ENCODE measurements at regions not wholly inside any gene's neighbourhood (a gene's known extent, or its start where the extent isn't known, plus 50 kb on each side); places are given as distances from the start of the nearest gene placed in this dataset.

- Histone ChIP-seq H3K27me3 (peaks cover 4% of the 10 kb centered on the region), H3K9me3 (no peaks in the 10 kb centered on the region), H3K4me1 (ENCODE audit: control insufficient read depth in 1 of 2, insufficient read depth in 1 of 2, low read depth in 1 of 2, low read length in 1 of 2) (no peaks in the 10 kb centered on the region), H3K36me3 (no peaks in the 10 kb centered on the region), H3K27ac (no peak overlapping the region), H3K4me3 (ENCODE audit: low read depth in 1 of 2, low read length in 1 of 2) (no peak overlapping the region)
- TF ChIP-seq CTCF (IDR thresholded peaks at IDR 0.05) = no peak
These were observed 469.2 kb upstream of the TNP1 start for GRCh38 chr2:217329023-217329431.

- no peaks in the 10 kb centered on the region for H3K9me3 ChIP-seq
- H3K27me3 ChIP-seq = peaks cover 4% of the 10 kb centered on the region
- no peak overlapping the region for H3K27ac ChIP-seq
- no peak for TF ChIP-seq CTCF (IDR thresholded peaks at IDR 0.05)
- H3K4me3 ChIP-seq (ENCODE audit: low read depth in 1 of 2, low read length in 1 of 2) = no peak overlapping the region
- H3K4me1 ChIP-seq (ENCODE audit: control insufficient read depth in 1 of 2, insufficient read depth in 1 of 2, low read depth in 1 of 2, low read length in 1 of 2) = no peaks in the 10 kb centered on the region
- no peaks in the 10 kb centered on the region for H3K36me3 ChIP-seq
These were observed 468.7 kb upstream of the TNP1 start for GRCh38 chr2:217328622-217328978.

GRCh38 chr2:217327953-217328621 is 468.2 kb upstream of the TNP1 start:
- Histone ChIP-seq H3K36me3 (no peaks in the 10 kb centered on the region), H3K4me1 (ENCODE audit: control insufficient read depth in 1 of 2, insufficient read depth in 1 of 2, low read depth in 1 of 2, low read length in 1 of 2) (no peaks in the 10 kb centered on the region)

GRCh38 chr2:217326238-217327022 is 466.6 kb upstream of the TNP1 start:
- no peak overlapping the region for H3K4me3 ChIP-seq (ENCODE audit: low read depth in 1 of 2, low read length in 1 of 2)
- H3K4me1 ChIP-seq (ENCODE audit: control insufficient read depth in 1 of 2, insufficient read depth in 1 of 2, low read depth in 1 of 2, low read length in 1 of 2) = no peaks in the 10 kb centered on the region
- no peaks in the 10 kb centered on the region for H3K36me3 ChIP-seq
- peaks cover 4% of the 10 kb centered on the region for H3K27me3 ChIP-seq
- no peaks in the 10 kb centered on the region for H3K9me3 ChIP-seq
- no peak overlapping the region for H3K27ac ChIP-seq
- no peak for TF ChIP-seq CTCF (IDR thresholded peaks at IDR 0.05)

More at GRCh38 chr2:217327953-217328621, 468.2 kb upstream of the TNP1 start:
- Histone ChIP-seq H3K27me3 (peaks cover 4% of the 10 kb centered on the region), H3K4me3 (ENCODE audit: low read depth in 1 of 2, low read length in 1 of 2) (no peak overlapping the region), H3K9me3 (no peaks in the 10 kb centered on the region), H3K27ac (no peak overlapping the region)
- no peak for TF ChIP-seq CTCF (IDR thresholded peaks at IDR 0.05)

GRCh38 chr2:217325816-217326215 is 466.0 kb upstream of the TNP1 start:
- H3K36me3 ChIP-seq = no peaks in the 10 kb centered on the region
- no peak overlapping the region for H3K27ac ChIP-seq
- H3K4me3 ChIP-seq (ENCODE audit: low read depth in 1 of 2, low read length in 1 of 2) = no peak overlapping the region
- no peaks in the 10 kb centered on the region for H3K4me1 ChIP-seq (ENCODE audit: control insufficient read depth in 1 of 2, insufficient read depth in 1 of 2, low read depth in 1 of 2, low read length in 1 of 2)
- peaks cover 4% of the 10 kb centered on the region for H3K27me3 ChIP-seq
- no peaks in the 10 kb centered on the region for H3K9me3 ChIP-seq
- no peak for TF ChIP-seq CTCF (IDR thresholded peaks at IDR 0.05)

All from neutrophil (primary cell).